ENCODE measurements at regions not wholly inside any gene's neighbourhood (a gene's known extent, or its start where the extent isn't known, plus 50 kb on each side); places are given as distances from the start of the nearest gene placed in this dataset.

- Mint-ChIP-seq H3K9me3 (peaks cover 3% of the 10 kb centered on the region), H3K27me3 (peaks cover 6% of the 10 kb centered on the region), H3K36me3 (peaks cover 2% of the 10 kb centered on the region), H3K4me3 (no peak overlapping the region), H3K4me1 (no peaks in the 10 kb centered on the region), H3K27ac (no peak overlapping the region)
- ATAC-seq (ENCODE audit: low read depth) (no peak), DNase-seq (ENCODE audit: low spot score in 2 of 2) (no peak)
These were observed 105.9 kb upstream of the SNTG2 start for GRCh38 chr2:844715-845114.

- H3K4me3 Mint-ChIP-seq = no peak overlapping the region
- no peaks in the 10 kb centered on the region for H3K4me1 Mint-ChIP-seq
- peaks cover 3% of the 10 kb centered on the region for H3K9me3 Mint-ChIP-seq
- DNase-seq (ENCODE audit: low spot score in 2 of 2) (no peak), ATAC-seq (ENCODE audit: low read depth) (no peak)
- H3K27ac Mint-ChIP-seq = no peak overlapping the region
- peaks cover 2% of the 10 kb centered on the region for H3K36me3 Mint-ChIP-seq
- peaks cover 6% of the 10 kb centered on the region for H3K27me3 Mint-ChIP-seq
These were observed 108.4 kb upstream of the SNTG2 start for GRCh38 chr2:842151-842803.

GRCh38 chr2:841036-841435 is 109.6 kb upstream of the SNTG2 start:
- DNase-seq (ENCODE audit: low spot score in 2 of 2) (no peak), ATAC-seq (ENCODE audit: low read depth) (no peak)
- peaks cover 6% of the 10 kb centered on the region for H3K27me3 Mint-ChIP-seq
- no peak overlapping the region for H3K27ac Mint-ChIP-seq
- H3K9me3 Mint-ChIP-seq = peaks cover 3% of the 10 kb centered on the region
- no peak overlapping the region for H3K4me3 Mint-ChIP-seq
- peaks cover 2% of the 10 kb centered on the region for H3K36me3 Mint-ChIP-seq
- no peaks in the 10 kb centered on the region for H3K4me1 Mint-ChIP-seq

DNA sequence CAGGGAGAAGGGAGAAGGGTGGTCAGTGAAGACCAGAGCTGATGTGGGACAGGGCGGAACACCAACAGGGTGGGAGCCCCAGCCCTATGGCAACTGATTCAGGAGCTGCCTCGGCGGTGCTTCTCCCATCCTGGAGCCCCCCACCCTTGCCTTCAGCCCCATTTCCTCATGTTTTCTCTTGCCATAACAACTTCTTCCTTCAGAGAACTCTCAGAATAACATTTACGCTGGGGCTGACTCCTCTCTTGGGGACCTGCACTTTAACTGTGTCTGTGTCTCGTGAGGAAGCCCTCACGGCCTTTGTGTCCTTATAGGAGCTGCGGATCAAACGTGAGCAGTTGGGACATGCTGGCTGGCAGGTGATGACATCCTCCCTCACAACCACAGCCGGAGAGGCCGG is 116.4 kb upstream of the SNTG2 start:
- DNase-seq (ENCODE audit: low spot score in 2 of 2) = no peak
- no peak for ATAC-seq (ENCODE audit: low read depth)
- no peaks in the 10 kb centered on the region for H3K9me3 Mint-ChIP-seq
- H3K4me1 Mint-ChIP-seq = peaks cover 2% of the 10 kb centered on the region
- peaks cover 9% of the 10 kb centered on the region for H3K27me3 Mint-ChIP-seq
- H3K4me3 Mint-ChIP-seq = no peak overlapping the region
- H3K36me3 Mint-ChIP-seq = no peaks in the 10 kb centered on the region
- H3K27ac Mint-ChIP-seq = no peak overlapping the region

DNA sequence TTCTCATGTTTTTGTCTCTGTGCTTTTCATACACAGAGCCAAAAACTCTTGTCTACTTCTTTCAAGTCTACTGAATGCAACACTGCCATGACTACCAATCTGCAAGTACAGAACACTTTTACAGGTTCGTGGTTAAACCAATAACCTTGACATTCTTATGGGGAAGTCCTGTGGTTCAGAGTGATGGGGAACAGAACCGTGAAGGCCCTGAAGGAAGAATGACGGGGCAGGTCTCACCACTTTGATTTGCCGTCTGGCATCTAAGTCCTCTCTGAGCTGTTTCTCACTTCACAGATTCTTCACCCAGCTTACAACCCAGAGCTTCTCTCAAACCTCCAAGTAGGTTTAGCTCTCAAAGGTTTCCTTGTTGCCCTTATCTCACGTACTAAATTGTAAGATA is 117.5 kb upstream of the SNTG2 start:
- DNase-seq (ENCODE audit: low spot score in 2 of 2) (no peak), ATAC-seq (ENCODE audit: low read depth) (no peak)
- H3K27me3 Mint-ChIP-seq = peaks cover 12% of the 10 kb centered on the region
- no peaks in the 10 kb centered on the region for H3K9me3 Mint-ChIP-seq
- no peak overlapping the region for H3K4me3 Mint-ChIP-seq
- H3K4me1 Mint-ChIP-seq = peaks cover 2% of the 10 kb centered on the region
- no peak overlapping the region for H3K27ac Mint-ChIP-seq
- no peaks in the 10 kb centered on the region for H3K36me3 Mint-ChIP-seq

DNA sequence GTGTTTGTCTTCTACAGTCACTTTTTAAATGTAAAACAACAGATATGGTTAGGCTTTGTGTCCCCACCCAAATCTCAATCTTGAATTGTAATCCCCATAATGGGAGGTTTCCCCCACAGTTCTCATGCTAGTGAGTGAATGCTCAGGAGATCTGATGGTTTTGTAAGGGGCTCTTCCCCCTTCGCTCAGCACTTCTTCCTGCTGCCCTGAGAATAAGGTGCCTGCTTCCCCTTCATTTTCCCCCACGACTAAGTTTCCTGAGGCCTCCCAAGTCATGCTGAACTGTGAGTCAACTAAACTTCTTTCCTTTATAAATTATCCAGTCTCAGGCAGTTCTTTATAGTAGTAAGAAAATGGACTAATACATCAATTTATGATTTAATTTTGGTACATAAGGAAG is 118.0 kb upstream of the SNTG2 start:
- Mint-ChIP-seq H3K27ac (no peak overlapping the region), H3K4me3 (no peak overlapping the region), H3K36me3 (no peaks in the 10 kb centered on the region), H3K9me3 (no peaks in the 10 kb centered on the region), H3K4me1 (peaks cover 2% of the 10 kb centered on the region), H3K27me3 (peaks cover 12% of the 10 kb centered on the region)
- DNase-seq (ENCODE audit: low spot score in 2 of 2) = no peak
- no peak for ATAC-seq (ENCODE audit: low read depth)

- H3K4me3 Mint-ChIP-seq = no peak overlapping the region
- no peak for DNase-seq (ENCODE audit: low spot score in 2 of 2)
- peaks cover 12% of the 10 kb centered on the region for H3K27me3 Mint-ChIP-seq
- H3K4me1 Mint-ChIP-seq = peaks cover 2% of the 10 kb centered on the region
- ATAC-seq (ENCODE audit: low read depth) = no peak
- no peaks in the 10 kb centered on the region for H3K36me3 Mint-ChIP-seq
- H3K9me3 Mint-ChIP-seq = no peaks in the 10 kb centered on the region
- H3K27ac Mint-ChIP-seq = no peak overlapping the region
These were observed 119.0 kb upstream of the SNTG2 start for GRCh38 chr2:831622-832021.

DNA sequence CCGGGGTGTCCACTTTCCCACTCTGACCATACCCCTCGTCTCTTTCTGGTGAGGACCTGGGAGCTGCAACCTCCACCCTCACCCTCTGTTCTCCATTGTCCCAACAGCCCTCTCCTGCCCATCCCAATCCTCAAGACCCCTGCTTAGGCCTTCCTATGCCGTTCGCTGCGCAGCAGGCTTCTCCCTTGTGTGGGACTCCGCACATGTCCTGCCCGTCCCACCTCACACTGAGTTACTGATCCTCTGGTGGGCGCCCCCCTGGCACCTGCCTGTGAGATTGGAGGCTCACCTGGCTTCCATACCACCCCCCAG is 119.5 kb upstream of the SNTG2 start:
- H3K27me3 Mint-ChIP-seq = peaks cover 12% of the 10 kb centered on the region
- DNase-seq (ENCODE audit: low spot score in 2 of 2) (no peak), ATAC-seq (ENCODE audit: low read depth) (no peak)
- no peaks in the 10 kb centered on the region for H3K9me3 Mint-ChIP-seq
- no peak overlapping the region for H3K27ac Mint-ChIP-seq
- no peak overlapping the region for H3K4me3 Mint-ChIP-seq
- H3K4me1 Mint-ChIP-seq = peaks cover 2% of the 10 kb centered on the region
- no peaks in the 10 kb centered on the region for H3K36me3 Mint-ChIP-seq

- Mint-ChIP-seq H3K4me1 (peaks cover 2% of the 10 kb centered on the region), H3K27ac (no peak overlapping the region), H3K36me3 (no peaks in the 10 kb centered on the region), H3K4me3 (no peak overlapping the region), H3K27me3 (peaks cover 12% of the 10 kb centered on the region), H3K9me3 (no peaks in the 10 kb centered on the region)
- DNase-seq (ENCODE audit: low spot score in 2 of 2) (no peak), ATAC-seq (ENCODE audit: low read depth) (no peak)
These were observed 120.0 kb upstream of the SNTG2 start for GRCh38 chr2:830419-831224.

- peaks cover 13% of the 10 kb centered on the region for H3K27me3 Mint-ChIP-seq
- no peak overlapping the region for H3K4me3 Mint-ChIP-seq
- H3K36me3 Mint-ChIP-seq = no peaks in the 10 kb centered on the region
- DNase-seq (ENCODE audit: low spot score in 2 of 2) (no peak), ATAC-seq (ENCODE audit: low read depth) (no peak)
- peaks cover 2% of the 10 kb centered on the region for H3K4me1 Mint-ChIP-seq
- H3K9me3 Mint-ChIP-seq = no peaks in the 10 kb centered on the region
- H3K27ac Mint-ChIP-seq = no peak overlapping the region
These were observed 121.6 kb upstream of the SNTG2 start for GRCh38 chr2:829047-829446.

GRCh38 chr2:824954-825353 is 125.7 kb upstream of the SNTG2 start:
- Mint-ChIP-seq H3K4me3 (no peak overlapping the region), H3K4me1 (no peaks in the 10 kb centered on the region), H3K27ac (no peak overlapping the region), H3K36me3 (no peaks in the 10 kb centered on the region), H3K27me3 (peaks cover 5% of the 10 kb centered on the region), H3K9me3 (no peaks in the 10 kb centered on the region)
- DNase-seq (ENCODE audit: low spot score in 2 of 2) (no peak), ATAC-seq (ENCODE audit: low read depth) (no peak)

DNA sequence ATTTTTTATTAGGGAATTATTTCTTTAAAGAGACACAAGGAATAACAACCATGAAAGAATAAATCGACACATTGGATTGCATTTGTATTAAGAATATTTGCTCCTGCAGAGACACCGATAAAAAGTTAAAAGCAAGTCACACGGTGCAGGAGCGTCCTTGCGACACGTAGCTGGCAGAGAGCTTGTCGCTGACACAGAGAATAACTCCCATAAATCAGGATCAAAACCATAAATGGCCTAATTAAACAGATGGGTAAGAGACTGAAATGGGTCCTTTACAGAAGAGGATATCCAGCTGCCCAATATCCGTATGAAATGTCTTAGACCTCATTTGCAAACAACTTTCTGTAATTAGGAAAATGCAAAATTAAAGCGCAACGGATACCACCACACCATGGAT is 126.1 kb upstream of the SNTG2 start:
- no peak overlapping the region for H3K4me3 Mint-ChIP-seq
- no peaks in the 10 kb centered on the region for H3K4me1 Mint-ChIP-seq
- H3K27ac Mint-ChIP-seq = no peak overlapping the region
- no peaks in the 10 kb centered on the region for H3K36me3 Mint-ChIP-seq
- ATAC-seq (ENCODE audit: low read depth) (no peak), DNase-seq (ENCODE audit: low spot score in 2 of 2) (no peak)
- no peaks in the 10 kb centered on the region for H3K9me3 Mint-ChIP-seq
- H3K27me3 Mint-ChIP-seq = peaks cover 5% of the 10 kb centered on the region

DNA sequence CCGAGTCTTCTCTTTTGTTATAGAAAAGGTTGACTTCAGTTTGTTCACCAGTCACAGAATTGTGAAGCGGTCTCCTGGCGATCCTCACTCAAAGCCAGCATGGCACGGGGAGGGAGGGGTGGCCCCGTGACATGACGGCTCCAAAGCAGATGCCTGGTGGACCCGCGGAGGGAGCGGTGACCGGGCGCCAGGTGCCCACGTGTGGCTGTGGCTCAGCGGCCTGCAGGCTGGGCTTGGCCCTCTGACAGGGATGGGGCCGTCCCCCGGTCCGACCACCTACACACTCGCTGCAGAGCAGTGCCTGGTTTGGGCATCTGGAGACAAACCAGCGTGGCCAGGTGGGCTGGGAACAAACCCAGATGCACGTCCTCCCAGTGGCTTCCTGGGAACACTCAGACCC is 129.1 kb upstream of the SNTG2 start:
- Mint-ChIP-seq H3K27ac (no peak overlapping the region), H3K4me3 (no peak overlapping the region), H3K36me3 (no peaks in the 10 kb centered on the region)

DNA sequence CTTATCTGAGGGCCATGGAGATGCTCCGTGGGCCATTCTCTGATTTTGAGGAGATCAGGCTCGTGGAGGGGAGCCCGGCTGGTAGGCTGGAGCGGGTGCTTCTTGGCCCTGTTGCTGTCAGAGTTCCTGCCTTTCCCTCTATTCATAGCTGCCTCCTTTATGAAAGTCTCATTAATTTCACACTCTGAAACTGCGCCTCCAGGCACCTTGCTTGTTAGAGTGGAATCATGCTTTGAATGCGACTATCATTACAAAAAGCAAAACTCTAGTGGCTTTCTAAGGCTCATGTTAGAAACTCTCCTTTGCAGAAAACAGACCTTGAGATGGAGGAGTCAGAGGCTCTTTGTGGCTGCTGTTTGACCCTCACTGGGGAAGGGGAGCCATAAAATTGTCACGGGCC is 131.0 kb upstream of the SNTG2 start:
- DNase-seq (ENCODE audit: low spot score in 2 of 2) = no peak
- Mint-ChIP-seq H3K4me3 (no peak overlapping the region), H3K36me3 (no peaks in the 10 kb centered on the region), H3K27me3 (peaks cover 3% of the 10 kb centered on the region), H3K4me1 (no peaks in the 10 kb centered on the region), H3K9me3 (no peaks in the 10 kb centered on the region), H3K27ac (no peak overlapping the region)
- ATAC-seq (ENCODE audit: low read depth) = no peak

More for the DNA sequence above, 129.1 kb upstream of the SNTG2 start:
- DNase-seq (ENCODE audit: low spot score in 2 of 2) = no peak
- Mint-ChIP-seq H3K9me3 (no peaks in the 10 kb centered on the region), H3K4me1 (no peaks in the 10 kb centered on the region), H3K27me3 (peaks cover 3% of the 10 kb centered on the region)
- ATAC-seq (ENCODE audit: low read depth) = no peak

DNA sequence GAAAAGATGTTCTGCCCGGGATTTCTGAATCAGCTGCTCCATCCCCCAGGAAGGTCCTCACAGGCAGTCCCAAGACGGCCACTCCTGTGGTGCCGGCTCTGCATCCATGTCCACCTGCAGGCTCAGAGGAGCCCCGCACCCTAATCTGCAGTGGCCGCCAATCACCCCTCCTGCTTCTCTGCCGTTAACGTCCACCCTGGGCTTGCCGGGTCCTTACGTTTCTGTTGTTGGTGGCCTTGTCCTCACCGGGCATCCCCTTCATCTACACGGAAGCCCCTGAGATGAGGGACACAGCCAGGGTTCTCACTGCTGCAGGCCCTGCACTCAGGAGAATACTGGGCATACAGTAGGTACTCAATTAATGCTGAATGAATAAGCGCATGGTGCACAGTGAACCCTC is 131.5 kb upstream of the SNTG2 start:
- H3K9me3 Mint-ChIP-seq = no peaks in the 10 kb centered on the region
- no peak overlapping the region for H3K27ac Mint-ChIP-seq
- DNase-seq (ENCODE audit: low spot score in 2 of 2) (no peak), ATAC-seq (ENCODE audit: low read depth) (no peak)
- no peaks in the 10 kb centered on the region for H3K36me3 Mint-ChIP-seq
- no peak overlapping the region for H3K4me3 Mint-ChIP-seq
- H3K27me3 Mint-ChIP-seq = peaks cover 6% of the 10 kb centered on the region
- no peaks in the 10 kb centered on the region for H3K4me1 Mint-ChIP-seq
